ENCODE measurements at regions not wholly inside any gene's neighbourhood (a gene's known extent, or its start where the extent isn't known, plus 50 kb on each side); places are given as distances from the start of the nearest gene placed in this dataset.
"Not testable (repeated sequence)": the region's sequence is repeated elsewhere in the genome, so short reads cannot be mapped to it uniquely, and the experiment has no call there.

GRCh38 chr11:29093416-29094120 lies 923.3 kb downstream of the KCNA4 start:
- no peak for DNase-seq
- ChIA-PET POLR2A (no interaction called here), CTCF (no interaction called here)
- Mint-ChIP-seq H3K27ac (no peak overlapping the region), H3K27me3 (no peaks in the 10 kb centered on the region), H3K4me1 (ENCODE audit: low read depth) (no peaks in the 10 kb centered on the region), H3K9me3 (peaks cover 8% of the 10 kb centered on the region), H3K36me3 (ENCODE audit: low read depth) (no peaks in the 10 kb centered on the region), H3K4me3 (no peak overlapping the region)
- intact Hi-C loops (cut with micrococcal nuclease) = no loop called here
- ATAC-seq = no peak
- no peak for TF ChIP-seq CTCF (IDR thresholded peaks at IDR 0.05)

GRCh38 chr11:29087200-29087812 lies 929.5 kb downstream of the KCNA4 start:
- DNase-seq = no peak
- ChIA-PET CTCF (no interaction called here), POLR2A (interaction anchor here (0.7 kb wide), 1 partner anchor 33 kb away, joined by 3 read pairs; no protein-coding TSS in a partner anchor)
- intact Hi-C loops (cut with micrococcal nuclease) = no loop called here
- Mint-ChIP-seq H3K27ac (no peak overlapping the region), H3K4me1 (ENCODE audit: low read depth) (no peaks in the 10 kb centered on the region), H3K4me3 (no peak overlapping the region), H3K9me3 (peaks cover 16% of the 10 kb centered on the region), H3K27me3 (no peaks in the 10 kb centered on the region), H3K36me3 (ENCODE audit: low read depth) (no peaks in the 10 kb centered on the region)
- ATAC-seq = no peak
- TF ChIP-seq CTCF (IDR thresholded peaks at IDR 0.05) = no peak

GRCh38 chr11:29075726-29076125 lies 941.1 kb downstream of the KCNA4 start:
- no peak for TF ChIP-seq CTCF (IDR thresholded peaks at IDR 0.05)
- Mint-ChIP-seq H3K36me3 (ENCODE audit: low read depth) (no peaks in the 10 kb centered on the region), H3K4me3 (no peak overlapping the region), H3K27me3 (no peaks in the 10 kb centered on the region), H3K4me1 (ENCODE audit: low read depth) (no peaks in the 10 kb centered on the region), H3K9me3 (peaks cover 17% of the 10 kb centered on the region), H3K27ac (no peak overlapping the region)
- ATAC-seq (no peak), DNase-seq (no peak)
- intact Hi-C loops (cut with micrococcal nuclease) = no loop called here
- ChIA-PET CTCF (no interaction called here), POLR2A (no interaction called here)

- H3K36me3 Mint-ChIP-seq (ENCODE audit: low read depth) = no peaks in the 10 kb centered on the region
- no peak for TF ChIP-seq CTCF (IDR thresholded peaks at IDR 0.05)
- H3K27me3 Mint-ChIP-seq = no peaks in the 10 kb centered on the region
- POLR2A ChIA-PET = no interaction called here
- DNase-seq = no peak
- no peak overlapping the region for H3K27ac Mint-ChIP-seq
- CTCF ChIA-PET = no interaction called here
- H3K9me3 Mint-ChIP-seq = no peaks in the 10 kb centered on the region
- no peak overlapping the region for H3K4me3 Mint-ChIP-seq
- H3K4me1 Mint-ChIP-seq (ENCODE audit: low read depth) = no peaks in the 10 kb centered on the region
- intact Hi-C loops (cut with micrococcal nuclease) = no loop called here
- no peak for ATAC-seq
These were observed 953.0 kb downstream of the KCNA4 start for GRCh38 chr11:29063630-29064361.

GRCh38 chr11:29061452-29061851 lies 953.3 kb downstream of the METTL15 start:
- no peaks in the 10 kb centered on the region for H3K4me1 Mint-ChIP-seq (ENCODE audit: low read depth)
- ChIA-PET POLR2A (no interaction called here), CTCF (no interaction called here)
- H3K27me3 Mint-ChIP-seq = no peaks in the 10 kb centered on the region
- no peak for ATAC-seq
- intact Hi-C loops (cut with micrococcal nuclease) = no loop called here
- DNase-seq = no peak
- no peak for TF ChIP-seq CTCF (IDR thresholded peaks at IDR 0.05)
- no peaks in the 10 kb centered on the region for H3K36me3 Mint-ChIP-seq (ENCODE audit: low read depth)
- no peak overlapping the region for H3K27ac Mint-ChIP-seq
- H3K9me3 Mint-ChIP-seq = peaks cover 6% of the 10 kb centered on the region
- no peak overlapping the region for H3K4me3 Mint-ChIP-seq

GRCh38 chr11:29056487-29056886 lies 948.3 kb downstream of the METTL15 start:
- POLR2A ChIA-PET; H3K4me1 Mint-ChIP-seq (ENCODE audit: low read depth); H3K27me3 Mint-ChIP-seq; H3K27ac Mint-ChIP-seq; ATAC-seq; DNase-seq; H3K36me3 Mint-ChIP-seq (ENCODE audit: low read depth); intact Hi-C loops (cut with micrococcal nuclease); CTCF ChIA-PET; H3K4me3 Mint-ChIP-seq: not testable (repeated sequence)
- peaks cover 14% of the 10 kb centered on the region for H3K9me3 Mint-ChIP-seq

Data from activated CD8-positive, alpha-beta T cell treated with anti-CD3 and anti-CD28 coated beads for 36 hours (primary cell).